Fibroblast of skin of abdomen (primary cell): ENCODE measurements at regions not wholly inside any gene's neighbourhood (a gene's known extent, or its start where the extent isn't known, plus 50 kb on each side); places are given as distances from the start of the nearest gene placed in this dataset.
A peak's percentile ranks its signal among the peaks of the same experiment; 100 is the strongest.
"Not testable (repeated sequence)": the region's sequence is repeated elsewhere in the genome, so short reads cannot be mapped to it uniquely, and the experiment has no call there.

Experiments used
- DNase-seq: peaks from one replicate; pipeline ENCODE4 v3.0.0-alpha.2; 2013

GRCh38 chr5:96319981-96320739, 112.9 kb downstream of the PCSK1 start:
- DNase-seq = not testable (repeated sequence)

DNA sequence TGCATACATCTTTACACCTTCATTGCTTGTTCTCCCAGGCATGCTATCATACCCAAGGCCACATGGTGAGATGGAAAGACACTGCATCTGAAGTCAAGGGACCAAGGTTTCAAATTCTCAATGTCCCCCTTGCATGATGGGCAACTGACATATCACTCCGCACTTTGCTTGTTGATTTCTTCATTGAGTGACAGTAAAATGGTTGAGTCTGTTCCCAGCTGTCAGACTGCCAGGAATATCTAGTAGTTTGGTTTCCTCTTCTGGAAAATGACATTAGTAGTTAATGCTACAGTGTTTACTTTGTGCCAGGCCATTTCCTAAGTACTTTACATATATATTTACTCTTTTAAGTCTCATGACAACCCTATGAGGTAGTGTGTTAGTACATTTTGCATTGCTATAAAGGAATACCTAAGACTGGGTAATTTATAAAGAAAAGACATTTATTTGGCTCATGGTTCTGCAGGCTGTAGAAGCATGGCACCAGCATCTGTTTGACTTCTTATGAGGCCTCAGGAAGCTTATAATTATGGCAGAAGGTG, 114.4 kb downstream of the PCSK1 start:
- no peak for DNase-seq

- peak; percentile 50 for DNase-seq
Observed at GRCh38 chr5:96317945-96318344, 115.1 kb downstream of the PCSK1 start.

- DNase-seq = no peak
Observed at GRCh38 chr5:96316487-96316886, 116.6 kb downstream of the PCSK1 start.

DNA sequence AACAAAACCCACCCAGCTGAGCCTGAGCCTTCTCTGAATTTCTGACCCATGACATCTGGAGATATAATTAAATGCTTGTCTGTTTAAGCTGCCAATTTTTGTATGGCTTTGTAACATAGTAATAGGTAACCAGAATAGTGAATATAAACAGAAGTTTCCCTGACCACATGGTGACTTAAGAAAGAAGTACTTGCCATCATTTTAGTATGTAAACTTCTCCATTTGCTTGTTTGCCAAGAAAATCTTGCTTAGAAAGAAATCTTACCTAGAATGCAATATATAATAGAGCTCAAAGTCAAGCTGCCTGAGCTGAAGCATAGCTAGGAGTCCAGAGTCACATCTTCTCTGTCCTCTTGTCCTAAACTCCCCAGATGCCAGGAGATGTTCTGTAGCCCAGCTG, 117.0 kb downstream of the PCSK1 start:
- no peak for DNase-seq

- DNase-seq = no peak
Observed at GRCh38 chr5:96315431-96315830, 117.6 kb downstream of the PCSK1 start.

DNA sequence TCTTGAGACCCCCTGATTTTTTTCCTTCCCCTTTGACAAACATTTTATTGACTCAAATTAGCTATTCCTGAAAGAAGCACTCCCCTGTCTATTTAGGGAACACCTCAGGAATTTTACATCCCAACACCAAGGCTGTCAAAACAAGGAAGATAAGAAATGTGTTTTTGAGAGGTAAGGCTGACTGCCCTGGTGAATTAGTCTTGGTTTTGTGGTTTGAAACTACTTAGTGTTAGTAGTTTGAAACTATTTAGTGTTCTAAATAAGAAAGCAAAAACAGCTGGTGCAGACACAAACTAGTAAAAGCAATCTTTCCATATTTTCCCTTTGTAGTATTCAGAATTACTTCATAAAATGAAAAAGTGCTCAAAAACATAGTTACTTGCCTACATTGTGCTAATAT, 120.7 kb downstream of the PCSK1 start:
- DNase-seq = no peak

DNA sequence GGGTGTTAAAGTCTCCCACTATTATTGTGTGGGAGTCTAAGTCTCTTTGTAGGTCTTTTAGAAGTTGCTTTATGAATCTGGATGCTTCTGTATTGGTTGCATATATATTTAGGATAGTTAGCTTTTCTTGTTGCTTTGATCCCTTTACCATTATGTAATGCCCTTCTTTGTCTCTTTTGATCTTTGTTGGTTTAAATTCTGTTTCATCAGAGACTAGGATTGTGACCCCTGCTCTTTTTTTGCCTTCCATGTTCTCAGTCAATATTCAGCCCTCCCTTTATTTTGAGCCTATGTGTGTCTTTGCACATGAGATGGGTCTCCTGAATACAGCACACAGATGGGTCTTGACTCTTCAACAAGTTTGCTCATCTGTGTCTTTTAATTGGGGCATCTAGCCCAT, 126.0 kb downstream of the PCSK1 start:
- DNase-seq = not testable (repeated sequence)

- DNase-seq = no peak
Observed at GRCh38 chr5:96302174-96302738, 130.8 kb downstream of the PCSK1 start.

DNA sequence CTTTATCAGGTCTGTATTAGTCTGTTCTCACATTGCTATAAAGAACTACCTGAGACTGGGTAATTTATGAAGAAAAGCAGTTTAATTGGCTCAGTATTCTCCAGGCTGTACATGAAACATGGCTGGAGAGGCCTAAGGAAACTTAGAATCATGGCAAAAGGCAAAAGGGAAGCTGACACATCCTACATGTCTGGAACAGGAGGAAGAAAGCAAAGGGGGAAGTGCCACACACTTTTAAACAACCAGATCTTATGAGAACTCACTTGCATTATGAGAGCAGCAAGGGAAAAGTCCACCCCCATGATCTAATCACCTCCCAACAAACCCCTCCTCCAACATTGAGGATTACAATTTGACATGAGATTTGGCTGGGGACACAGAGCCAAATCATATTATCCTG, 132.1 kb downstream of the PCSK1 start:
- DNase-seq = no peak

DNA sequence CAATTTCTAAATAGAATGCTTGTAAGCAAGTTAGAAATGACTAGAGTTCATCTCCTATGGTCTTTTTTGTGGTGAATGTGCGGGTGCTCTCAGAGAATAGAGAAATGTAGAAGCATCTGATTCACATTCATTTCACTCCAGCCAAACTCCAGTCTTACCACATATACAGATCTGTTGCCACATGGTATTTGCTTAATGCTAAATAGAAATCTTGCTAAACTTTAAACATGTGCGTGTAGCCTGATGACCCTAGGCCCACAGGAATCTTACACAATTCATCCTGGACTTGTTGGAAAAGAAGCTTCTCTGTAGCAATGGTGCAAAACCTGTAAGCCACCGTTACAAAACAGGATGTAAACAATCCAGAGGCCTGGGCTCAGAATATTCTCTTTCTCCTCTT, 135.2 kb downstream of the PCSK1 start:
- peak; percentile 97 for DNase-seq

DNA sequence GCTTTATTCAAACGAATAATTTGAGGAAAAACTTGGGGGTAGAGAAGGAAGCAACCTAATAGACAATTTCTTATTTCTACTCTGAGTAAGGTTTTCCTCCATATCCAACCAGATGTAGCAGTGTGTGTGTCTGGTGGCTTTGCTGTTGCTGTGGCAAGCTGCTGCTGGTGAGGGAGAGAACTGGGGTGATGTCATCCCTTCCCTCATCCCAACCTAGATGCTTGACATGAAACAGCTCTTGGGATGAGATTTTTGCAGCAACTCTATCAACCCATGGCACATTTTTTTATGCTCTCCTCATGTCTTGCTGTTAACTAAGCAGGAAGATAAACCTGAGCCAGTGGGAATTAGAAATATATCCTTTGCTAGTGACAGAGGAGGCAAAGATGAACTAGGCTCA, 135.8 kb downstream of the PCSK1 start:
- DNase-seq = peak; percentile 92

DNA sequence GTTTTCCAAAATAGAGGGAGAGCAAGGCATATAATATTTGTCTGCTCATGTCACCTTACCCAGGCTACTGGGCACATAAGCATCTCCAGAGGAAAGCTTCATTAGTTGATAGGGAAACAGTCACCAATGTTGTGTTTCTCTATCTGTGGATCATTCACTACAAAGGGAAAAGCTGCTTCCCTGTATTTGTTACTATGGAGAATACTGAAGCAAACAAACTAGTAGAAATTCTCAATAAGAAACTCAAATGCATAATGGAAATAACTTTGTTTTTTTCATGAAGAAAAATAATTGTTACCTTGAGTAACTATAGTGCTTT, 138.2 kb downstream of the PCSK1 start:
- DNase-seq = no peak

GRCh38 chr5:96293966-96294883, 138.8 kb downstream of the PCSK1 start:
- peak; percentile 55 for DNase-seq

DNA sequence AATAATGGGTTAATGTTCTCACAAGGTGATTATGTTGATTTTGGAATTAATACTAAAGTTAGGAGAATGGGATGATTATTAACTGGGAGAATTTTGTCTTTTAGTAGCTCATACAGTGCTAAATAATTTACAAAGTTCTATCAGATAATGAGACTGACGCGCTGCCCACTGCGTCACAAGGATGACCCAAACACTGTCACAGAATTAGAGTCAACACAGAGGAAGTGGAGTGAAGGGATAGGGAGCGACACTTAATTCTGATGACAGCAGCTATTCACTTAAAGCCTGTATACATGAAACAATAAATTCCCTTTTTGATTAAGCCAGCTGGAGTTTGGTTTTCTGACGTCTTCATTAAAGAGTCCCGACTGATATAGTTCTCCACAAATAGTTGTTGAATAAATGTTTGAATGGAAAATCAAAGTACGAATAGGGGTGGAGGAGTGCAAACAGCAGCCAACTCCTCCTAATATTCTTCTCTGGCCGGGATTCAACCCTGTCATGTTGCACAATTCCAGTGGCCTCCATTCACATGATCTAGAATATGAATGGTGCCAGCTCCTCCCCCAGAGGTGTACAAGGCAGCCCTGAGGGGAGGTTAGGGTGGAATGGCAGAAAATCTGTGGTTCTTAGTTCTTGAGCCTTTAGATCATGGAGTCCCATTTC, 140.3 kb downstream of the PCSK1 start:
- DNase-seq = no peak

- DNase-seq = not testable (repeated sequence)
Observed at GRCh38 chr5:96289287-96289686, 143.8 kb downstream of the PCSK1 start.

DNA sequence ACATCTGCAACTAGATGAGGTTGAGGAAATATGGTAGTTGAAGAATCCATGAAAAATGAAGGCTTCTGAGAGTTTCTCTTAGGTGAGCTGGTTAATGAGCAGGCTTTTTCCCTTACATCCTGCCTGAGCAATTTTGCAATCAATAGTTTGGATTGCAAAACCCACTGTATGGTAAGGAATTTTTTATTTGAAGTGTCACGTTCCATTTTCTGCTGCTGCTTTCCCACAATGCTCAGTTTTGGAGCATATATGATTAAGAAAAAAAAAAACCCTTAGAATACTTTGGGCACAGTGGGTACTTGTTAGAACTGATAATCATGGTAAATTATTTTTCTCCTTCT, 144.2 kb downstream of the PCSK1 start:
- DNase-seq = peak; percentile 71

GRCh38 chr5:96288166-96288844, 144.7 kb downstream of the PCSK1 start:
- DNase-seq = no peak

GRCh38 chr5:96287136-96287535, 145.9 kb downstream of the PCSK1 start:
- DNase-seq = no peak

DNA sequence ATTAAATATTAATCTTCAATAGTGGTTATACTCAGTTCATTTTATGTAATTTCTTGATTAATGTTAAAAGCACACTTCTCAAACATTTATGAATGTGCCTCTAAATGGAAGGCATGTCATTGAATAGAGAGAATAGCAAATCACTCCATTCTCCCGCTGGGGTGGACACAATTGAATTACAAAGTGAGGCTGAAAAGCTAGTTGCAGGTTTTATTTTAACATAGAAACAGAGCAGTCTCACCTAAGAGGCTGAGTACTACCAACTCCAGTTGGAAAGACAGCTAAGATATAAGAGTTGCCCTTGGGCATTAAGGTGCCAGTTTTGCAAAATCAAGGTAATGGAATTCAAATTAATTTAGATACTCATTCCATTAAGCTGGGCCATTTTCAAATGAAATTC, 147.2 kb downstream of the PCSK1 start:
- no peak for DNase-seq

DNA sequence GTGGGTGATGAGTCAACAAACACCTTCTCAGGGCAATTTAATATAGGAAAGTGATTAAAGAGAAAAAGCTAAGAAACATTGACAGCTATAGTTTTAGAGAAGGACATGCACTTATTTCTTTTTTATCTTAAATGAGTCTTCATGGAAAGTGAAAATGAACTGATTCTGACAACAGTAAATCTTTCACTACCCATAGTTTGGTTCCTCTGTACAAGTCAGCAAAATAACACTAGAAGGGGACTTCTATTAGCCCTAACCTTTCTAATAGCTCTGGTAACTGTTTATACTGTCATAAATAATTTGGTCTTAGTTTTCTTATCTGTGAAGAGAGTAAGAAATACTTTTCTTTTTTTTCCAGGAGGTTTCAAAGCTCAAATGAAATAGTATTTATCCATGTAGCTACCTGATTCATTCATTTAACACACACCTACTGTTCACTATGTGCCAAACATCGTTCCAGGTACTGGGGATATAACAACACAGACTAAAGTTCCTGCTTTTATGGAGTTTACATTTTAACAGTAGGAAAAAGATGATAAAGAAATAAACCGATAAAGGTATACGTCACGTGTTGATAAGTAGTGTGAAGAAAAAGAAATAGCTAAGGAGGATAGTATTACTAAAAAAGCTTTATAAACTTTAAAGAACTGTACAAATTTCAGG, 148.2 kb downstream of the PCSK1 start:
- no peak for DNase-seq

DNA sequence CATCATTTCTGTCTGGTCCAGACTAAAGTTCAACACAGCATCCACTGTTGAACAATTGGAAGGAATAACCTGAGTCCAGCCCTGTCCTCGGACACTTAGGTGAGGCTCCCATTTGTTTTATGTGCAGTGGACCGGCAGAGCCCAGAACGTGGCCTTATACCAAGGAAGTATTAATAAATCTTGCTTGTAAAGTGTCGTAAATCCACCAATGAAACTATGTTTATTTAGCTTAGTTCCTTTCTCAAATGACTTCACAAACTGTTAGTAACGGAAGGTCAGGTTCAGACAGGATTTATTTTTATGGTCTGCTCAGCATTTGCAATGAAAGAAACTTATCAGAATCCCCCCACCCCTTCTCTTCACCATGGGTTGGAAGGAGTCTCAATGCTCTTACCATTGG, 149.5 kb downstream of the PCSK1 start:
- DNase-seq = no peak
